Keratinocyte (primary cell): ENCODE measurements at regions not wholly inside any gene's neighbourhood (a gene's known extent, or its start where the extent isn't known, plus 50 kb on each side); places are given as distances from the start of the nearest gene placed in this dataset.

Experiments
- EZH2 ChIP-seq: IDR thresholded peaks from one replicate; pipeline ENCODE4 v1.6.1; 2012; ENCODE audit warnings: inconsistent platforms, mild to moderate bottlenecking, low read length, moderate library complexity
- TF ChIP-seq, protein P1 (sequence below), 3 experiments: IDR thresholded peaks in 1 of 3; conservative IDR thresholded peaks in 1 of 3; optimal IDR thresholded peaks in 1 of 3; 2 replicates in 2 of 3; 3 replicates in 1 of 3; pipeline versions ENCODE3 to v1.5.1; 2011; ENCODE audit warnings: low read length in 3 of 3, mild to moderate bottlenecking in 3 of 3, moderate library complexity in 2 of 3, control low read depth in 1 of 3, inconsistent platforms in 1 of 3; ENCODE audit not compliant: insufficient read depth in 2 of 3; ENCODE audit errors: extremely low read depth in 1 of 3

DNA sequence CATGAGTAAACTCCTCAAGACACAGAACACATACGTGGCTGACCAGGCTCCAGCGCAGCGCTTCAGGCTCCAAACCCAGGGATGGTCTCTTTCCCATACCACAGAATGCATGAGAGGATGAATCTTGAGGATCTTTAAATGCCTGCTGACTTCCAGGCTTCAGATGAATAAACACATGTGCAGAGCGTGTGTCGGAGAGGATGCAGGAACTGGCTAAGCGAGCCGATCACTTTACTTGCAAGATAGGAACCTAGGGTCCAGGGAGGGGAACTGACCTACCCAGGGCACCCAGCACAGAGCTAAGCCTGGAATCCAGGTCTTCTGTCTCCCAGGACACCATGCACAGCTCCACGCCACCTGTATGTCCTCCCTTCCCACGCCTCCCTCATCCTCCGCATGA is 209.8 kb downstream of the BCL11B start:
- TF ChIP-seq, protein P1, sequence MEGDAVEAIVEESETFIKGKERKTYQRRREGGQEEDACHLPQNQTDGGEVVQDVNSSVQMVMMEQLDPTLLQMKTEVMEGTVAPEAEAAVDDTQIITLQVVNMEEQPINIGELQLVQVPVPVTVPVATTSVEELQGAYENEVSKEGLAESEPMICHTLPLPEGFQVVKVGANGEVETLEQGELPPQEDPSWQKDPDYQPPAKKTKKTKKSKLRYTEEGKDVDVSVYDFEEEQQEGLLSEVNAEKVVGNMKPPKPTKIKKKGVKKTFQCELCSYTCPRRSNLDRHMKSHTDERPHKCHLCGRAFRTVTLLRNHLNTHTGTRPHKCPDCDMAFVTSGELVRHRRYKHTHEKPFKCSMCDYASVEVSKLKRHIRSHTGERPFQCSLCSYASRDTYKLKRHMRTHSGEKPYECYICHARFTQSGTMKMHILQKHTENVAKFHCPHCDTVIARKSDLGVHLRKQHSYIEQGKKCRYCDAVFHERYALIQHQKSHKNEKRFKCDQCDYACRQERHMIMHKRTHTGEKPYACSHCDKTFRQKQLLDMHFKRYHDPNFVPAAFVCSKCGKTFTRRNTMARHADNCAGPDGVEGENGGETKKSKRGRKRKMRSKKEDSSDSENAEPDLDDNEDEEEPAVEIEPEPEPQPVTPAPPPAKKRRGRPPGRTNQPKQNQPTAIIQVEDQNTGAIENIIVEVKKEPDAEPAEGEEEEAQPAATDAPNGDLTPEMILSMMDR (optimal IDR thresholded peaks at IDR 0.05 in 1 of 3, IDR thresholded peaks at IDR 0.05 in 1 of 3, conservative IDR thresholded peaks at IDR 0.05 in 1 of 3; ENCODE audit: extremely low read depth in 1 of 3, insufficient read depth in 2 of 3, low read length in 3 of 3), result no peak
- TF ChIP-seq EZH2, result no peak
